Panc1 (cell line): ENCODE measurements at regions not wholly inside any gene's neighbourhood (a gene's known extent, or its start where the extent isn't known, plus 50 kb on each side); places are given as distances from the start of the nearest gene placed in this dataset.

Experiments used
- ATAC-seq: fragments of 200-7000 bp; cut with Tn5 transposase; 2 replicates; pipeline ENCODE4 v1.9.1; 2020; ENCODE audit warnings: mild to moderate bottlenecking, moderate library complexity
- BruUV-seq: library from RNA; stranded (reverse); fragments of 400-500 nt; replicated peaks from 2 replicates; lab custom pipeline; 2021; lab: Mats Ljungman, UMichigan
- CTCF ChIA-PET: fragments of 300-600 bp; sonication (Branson Sonifier 250); formaldehyde crosslinking; loops from one replicate; lab custom pipeline; 2022; ENCODE audit warnings: antibody characterized with exemption; lab: Charles Lee
- POLR2A ChIA-PET: fragments of 300-600 bp; sonication (Branson Sonifier 250); formaldehyde crosslinking; loops from one replicate; lab custom pipeline; 2022; ENCODE audit warnings: antibody characterized with exemption; lab: Charles Lee
- DNase-seq: peaks from one replicate; pipeline ENCODE4 v3.0.0-alpha.2; 2010; ENCODE audit warnings: low read depth, low spot score
- H3K27ac ChIP-seq: 2 replicates; pipeline ENCODE4 v1.5.1; 2011; ENCODE audit warnings: mild to moderate bottlenecking, low read length, inconsistent platforms
- H3K27me3 ChIP-seq: fragments of 200-500 bp; sonication (Bioruptor generic); 2 replicates; pipeline ENCODE4 v1.6.0; 2014; ENCODE audit warnings: low read length, inconsistent platforms; ENCODE audit not compliant: control insufficient read depth, insufficient read depth
- H3K36me3 ChIP-seq: fragments of 200-500 bp; sonication (Bioruptor generic); 2 replicates; pipeline ENCODE4 v1.5.1; 2014; ENCODE audit warnings: inconsistent platforms, mild to moderate bottlenecking, low read length, moderate library complexity; ENCODE audit not compliant: control insufficient read depth, insufficient read depth
- H3K4me1 ChIP-seq: 2 replicates; pipeline ENCODE4 v1.5.1; 2011; ENCODE audit warnings: inconsistent platforms, mild to moderate bottlenecking, low read length, moderate library complexity; ENCODE audit not compliant: control insufficient read depth, insufficient read depth
- H3K4me3 ChIP-seq, 2 experiments: 2 replicates each; pipeline ENCODE4 v1.5.1; 2011 to 2012; ENCODE audit warnings: low read depth in 2 of 2, low read length in 2 of 2, mild to moderate bottlenecking in 2 of 2, inconsistent platforms in 1 of 2, moderate library complexity in 1 of 2
- H3K9me3 ChIP-seq: fragments of 200-500 bp; sonication (Bioruptor generic); 2 replicates; pipeline ENCODE4 v1.5.1; 2014; ENCODE audit warnings: low read depth, mild to moderate bottlenecking, inconsistent platforms, low read length, moderate library complexity; ENCODE audit not compliant: control insufficient read depth, insufficient read depth
- POLR2AphosphoS5 ChIP-seq: IDR thresholded peaks from 2 replicates; pipeline ENCODE4 v1.6.1; 2012; ENCODE audit warnings: mild to moderate bottlenecking, low read depth, low read length, moderate library complexity
- REST ChIP-seq, 2 experiments: IDR thresholded peaks; 2 replicates each; pipeline ENCODE4 v1.6.1; 2011 to 2012; ENCODE audit warnings: low read depth in 2 of 2, control low read depth in 1 of 2, low read length in 1 of 2, mild to moderate bottlenecking in 1 of 2, moderate library complexity in 1 of 2; ENCODE audit not compliant: insufficient read depth in 1 of 2
- SIN3A ChIP-seq: IDR thresholded peaks from 2 replicates; pipeline ENCODE4 v1.6.1; 2012; ENCODE audit warnings: low read depth, mild to moderate bottlenecking, low read length, moderate library complexity, borderline replicate concordance; ENCODE audit not compliant: insufficient read depth
- TCF7L2 ChIP-seq: IDR thresholded peaks from 2 replicates; pipeline ENCODE4 v1.6.1; 2011; ENCODE audit warnings: mild to moderate bottlenecking, low read depth, low read length, inconsistent platforms
- in situ Hi-C: cut with HindIII; loops from 2 replicates; pipeline ENCODE4 v1.10.0; 2016; ENCODE audit warnings: low sequenced_read_pairs, low pct_unique_long_range_greater_than_20kb
- intact Hi-C: fragments of 100-400 bp; cut with micrococcal nuclease; formaldehyde crosslinking; loops from one replicate; pipeline ENCODE4 v1.10.0; 2022; ENCODE audit not compliant: unreplicated experiment
- TF ChIP-seq, protein P1 (sequence below): fragments of 450-650 bp; IDR thresholded peaks from 2 replicates; pipeline ENCODE4 v1.5.1; 2017; ENCODE audit warnings: mild to moderate bottlenecking

- ChIA-PET CTCF (no interaction called here), POLR2A (no interaction called here)
- H3K4me3 ChIP-seq, result no peak overlapping the region
- no peaks in the 10 kb centered on the region for H3K27me3 ChIP-seq
- H3K27ac ChIP-seq, result no peak overlapping the region
- intact Hi-C loops, result no loop called here
- no peak for DNase-seq
- in situ Hi-C loops, result no loop called here
- no peaks in the 10 kb centered on the region for H3K9me3 ChIP-seq
- H3K4me1 ChIP-seq, result no peaks in the 10 kb centered on the region
- TF ChIP-seq TCF7L2 (no peak), POLR2AphosphoS5 (no peak), SIN3A (no peak)
- TF ChIP-seq, protein P1, sequence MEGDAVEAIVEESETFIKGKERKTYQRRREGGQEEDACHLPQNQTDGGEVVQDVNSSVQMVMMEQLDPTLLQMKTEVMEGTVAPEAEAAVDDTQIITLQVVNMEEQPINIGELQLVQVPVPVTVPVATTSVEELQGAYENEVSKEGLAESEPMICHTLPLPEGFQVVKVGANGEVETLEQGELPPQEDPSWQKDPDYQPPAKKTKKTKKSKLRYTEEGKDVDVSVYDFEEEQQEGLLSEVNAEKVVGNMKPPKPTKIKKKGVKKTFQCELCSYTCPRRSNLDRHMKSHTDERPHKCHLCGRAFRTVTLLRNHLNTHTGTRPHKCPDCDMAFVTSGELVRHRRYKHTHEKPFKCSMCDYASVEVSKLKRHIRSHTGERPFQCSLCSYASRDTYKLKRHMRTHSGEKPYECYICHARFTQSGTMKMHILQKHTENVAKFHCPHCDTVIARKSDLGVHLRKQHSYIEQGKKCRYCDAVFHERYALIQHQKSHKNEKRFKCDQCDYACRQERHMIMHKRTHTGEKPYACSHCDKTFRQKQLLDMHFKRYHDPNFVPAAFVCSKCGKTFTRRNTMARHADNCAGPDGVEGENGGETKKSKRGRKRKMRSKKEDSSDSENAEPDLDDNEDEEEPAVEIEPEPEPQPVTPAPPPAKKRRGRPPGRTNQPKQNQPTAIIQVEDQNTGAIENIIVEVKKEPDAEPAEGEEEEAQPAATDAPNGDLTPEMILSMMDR, result no peak
- H3K36me3 ChIP-seq, result no peaks in the 10 kb centered on the region
- no TSS peak for BruUV-seq
- no peak for ATAC-seq
Measured at GRCh38 chr14:45406942-45407341, 153.9 kb upstream of the MIS18BP1 start.

- Histone ChIP-seq H3K4me1 (no peaks in the 10 kb centered on the region), H3K27ac (no peak overlapping the region), H3K9me3 (no peaks in the 10 kb centered on the region), H3K27me3 (no peaks in the 10 kb centered on the region), H3K36me3 (no peaks in the 10 kb centered on the region), H3K4me3 (no peak overlapping the region)
- ChIA-PET POLR2A (no interaction called here), CTCF (no interaction called here)
- intact Hi-C loops (no loop called here), in situ Hi-C loops (no loop called here)
- DNase-seq (no peak), ATAC-seq (no peak)
- no TSS peak for BruUV-seq
- TF ChIP-seq, protein P1, result no peak
- TF ChIP-seq TCF7L2, result no peak
Measured at GRCh38 chr14:45400950-45401640, 148.1 kb upstream of the MIS18BP1 start.

DNA sequence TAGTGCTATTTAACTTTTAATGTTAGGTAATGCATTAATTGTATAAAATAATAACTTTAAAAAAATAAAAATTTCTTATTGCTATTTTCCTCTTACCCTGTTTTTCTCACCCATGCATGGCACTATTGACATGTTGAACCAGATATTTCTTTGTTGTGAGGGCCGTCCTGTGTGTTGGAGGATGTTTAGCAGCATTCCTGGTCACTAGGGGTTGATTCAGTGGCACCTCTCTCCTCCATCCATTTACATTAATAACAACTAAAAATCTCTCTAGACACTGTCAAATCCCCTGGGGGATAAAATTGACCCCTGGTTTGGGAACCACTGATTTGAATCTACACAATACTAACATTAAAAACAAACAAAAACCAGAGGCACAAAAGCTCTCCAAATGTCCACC is 147.5 kb upstream of the MIS18BP1 start:
- Histone ChIP-seq H3K4me1 (no peaks in the 10 kb centered on the region), H3K36me3 (no peaks in the 10 kb centered on the region), H3K27ac (no peak overlapping the region), H3K4me3 (no peak overlapping the region), H3K9me3 (no peaks in the 10 kb centered on the region), H3K27me3 (no peaks in the 10 kb centered on the region)
- intact Hi-C loops, result no loop called here
- BruUV-seq, result no TSS peak
- ChIA-PET POLR2A (no interaction called here), CTCF (no interaction called here)
- ATAC-seq, result no peak
- DNase-seq, result no peak
- in situ Hi-C loops, result no loop called here
- TF ChIP-seq TCF7L2 (no peak), SIN3A (no peak), REST (IDR thresholded peaks at IDR 0.05; ENCODE audit: insufficient read depth in 1 of 2, low read depth in 2 of 2, low read length in 1 of 2) (no peak), POLR2AphosphoS5 (no peak)
- TF ChIP-seq, protein P1, result no peak
